ENCODE measurements at regions not wholly inside any gene's neighbourhood (a gene's known extent, or its start where the extent isn't known, plus 50 kb on each side); places are given as distances from the start of the nearest gene placed in this dataset.
"Not testable (repeated sequence)": the region's sequence is repeated elsewhere in the genome, so short reads cannot be mapped to it uniquely, and the experiment has no call there.

DNA sequence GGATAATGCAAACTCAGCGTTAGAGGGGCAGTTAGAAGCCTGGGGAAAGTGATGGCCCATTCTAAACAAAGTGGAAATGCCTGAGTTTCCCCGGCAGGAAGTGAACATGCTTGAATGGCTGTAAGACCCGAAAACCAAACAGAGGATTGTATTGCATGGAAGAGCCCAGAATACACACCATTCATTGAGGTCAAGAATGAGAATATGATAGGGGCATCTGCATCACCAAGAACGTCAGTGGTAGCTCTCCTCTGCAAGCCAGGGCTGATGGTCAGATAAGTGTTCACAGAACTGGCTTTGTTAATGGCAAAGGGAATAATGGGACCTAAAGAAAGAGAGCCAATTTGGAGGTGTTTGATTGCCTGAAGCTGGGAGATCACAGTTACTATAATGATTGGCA, 663.4 kb downstream of the KHDRBS2 start:
- in situ Hi-C loops (cut with MboI; ENCODE audit: low pct_unique_long_range_greater_than_20kb in 2 of 9, low sequenced_read_pairs in 9 of 9, unreplicated experiment in 9 of 9), result no loop called here
- Histone ChIP-seq H3K4me1 (replicated peaks in 1 of 2) (no peaks in the 10 kb centered on the region), H3K27ac (no peak overlapping the region), H3K4me3 (no peak overlapping the region)
- ATAC-seq (replicated peaks in 6 of 8), result no peak
- WGBS, 10 experiments, result 0 to 88% (median 60%) methylated on average over 1 to 4 of the region's 4 CpGs; no CpG with 5 or more reads in 1 of the 10 experiments

DNA sequence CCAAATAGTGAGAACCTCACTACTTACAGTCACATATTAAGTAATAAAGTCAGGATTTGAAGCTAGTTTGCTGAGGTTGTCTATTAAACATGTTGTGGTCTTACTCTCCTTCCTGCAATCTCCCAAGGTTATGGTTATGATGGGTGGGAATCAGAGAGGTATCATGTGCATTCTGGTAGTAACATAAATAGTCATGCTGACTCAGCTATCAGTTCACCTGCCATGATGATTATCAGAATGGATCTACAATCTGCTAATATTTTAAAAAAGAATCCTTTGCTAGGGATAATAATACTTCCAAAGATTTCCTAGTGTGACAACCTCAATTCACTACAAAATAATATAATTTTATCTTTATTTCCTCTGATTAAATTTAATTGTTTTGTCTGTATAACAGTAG, 671.9 kb downstream of the KHDRBS2 start:
- H3K4me3 ChIP-seq, result no peak overlapping the region
- in situ Hi-C loops (cut with MboI; ENCODE audit: low pct_unique_long_range_greater_than_20kb in 2 of 9, low sequenced_read_pairs in 9 of 9, unreplicated experiment in 9 of 9), result no loop called here
- no peak for ATAC-seq (replicated peaks in 6 of 8)
- no peaks in the 10 kb centered on the region for H3K4me1 ChIP-seq (replicated peaks in 1 of 2)
- H3K27ac ChIP-seq, result no peak overlapping the region

DNA sequence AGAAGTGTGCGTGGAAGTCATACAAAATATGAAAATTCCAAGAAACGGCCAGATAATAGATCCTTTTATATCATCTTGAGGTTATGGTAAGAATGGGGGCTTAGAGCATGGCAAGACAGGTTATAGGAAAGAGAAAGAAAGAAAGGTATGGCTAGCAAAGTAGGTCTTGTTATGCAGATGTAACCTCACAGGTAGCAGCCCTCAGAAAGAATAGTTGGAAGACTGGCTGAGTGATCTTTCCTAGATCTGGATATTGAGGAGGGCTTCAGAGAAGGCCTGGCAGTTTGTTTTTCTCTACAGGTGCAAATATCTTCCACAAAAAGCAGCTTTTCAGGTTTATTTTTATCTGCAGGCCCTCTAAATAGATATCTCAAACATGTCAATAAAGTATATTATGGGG, 679.5 kb downstream of the KHDRBS2 start:
- no peaks in the 10 kb centered on the region for H3K4me1 ChIP-seq (replicated peaks in 1 of 2)
- H3K27ac ChIP-seq, result no peak overlapping the region
- in situ Hi-C loops (cut with MboI; ENCODE audit: low pct_unique_long_range_greater_than_20kb in 2 of 9, low sequenced_read_pairs in 9 of 9, unreplicated experiment in 9 of 9), result no loop called here
- no peak overlapping the region for H3K4me3 ChIP-seq
- 0 to 92% (median 50%) methylated on average over 1 to 2 of the region's 2 CpGs for WGBS, 10 experiments
- no peak for ATAC-seq (replicated peaks in 6 of 8)

DNA sequence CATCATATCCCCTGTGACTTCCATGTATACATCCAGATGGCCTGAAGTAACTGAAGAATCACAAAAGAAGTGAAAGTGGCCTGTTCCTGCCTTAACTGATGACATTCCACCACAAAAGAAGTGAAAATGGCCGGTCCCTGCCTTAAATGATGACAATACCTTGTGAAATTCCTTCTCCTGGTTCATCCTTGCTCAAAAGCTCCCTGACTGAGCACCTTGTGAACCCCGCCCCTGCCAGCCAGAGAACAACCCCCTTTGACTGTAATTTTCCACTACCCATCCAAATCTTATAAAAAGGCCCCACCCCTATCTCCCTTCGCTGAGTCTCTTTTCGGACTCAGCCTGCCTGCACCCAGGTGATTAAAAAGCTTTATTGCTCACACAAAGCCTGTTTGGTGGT, 680.2 kb downstream of the KHDRBS2 start:
- H3K27ac ChIP-seq; ATAC-seq (replicated peaks in 6 of 8); H3K4me1 ChIP-seq (replicated peaks in 1 of 2); H3K4me3 ChIP-seq; in situ Hi-C loops (cut with MboI; ENCODE audit: low pct_unique_long_range_greater_than_20kb in 2 of 9, low sequenced_read_pairs in 9 of 9, unreplicated experiment in 9 of 9): not testable (repeated sequence)
- WGBS, 10 experiments, result 0 to 100% (median 60%) methylated on average over 1 to 4 of the region's 4 CpGs; no CpG with 5 or more reads in 1 of the 10 experiments

DNA sequence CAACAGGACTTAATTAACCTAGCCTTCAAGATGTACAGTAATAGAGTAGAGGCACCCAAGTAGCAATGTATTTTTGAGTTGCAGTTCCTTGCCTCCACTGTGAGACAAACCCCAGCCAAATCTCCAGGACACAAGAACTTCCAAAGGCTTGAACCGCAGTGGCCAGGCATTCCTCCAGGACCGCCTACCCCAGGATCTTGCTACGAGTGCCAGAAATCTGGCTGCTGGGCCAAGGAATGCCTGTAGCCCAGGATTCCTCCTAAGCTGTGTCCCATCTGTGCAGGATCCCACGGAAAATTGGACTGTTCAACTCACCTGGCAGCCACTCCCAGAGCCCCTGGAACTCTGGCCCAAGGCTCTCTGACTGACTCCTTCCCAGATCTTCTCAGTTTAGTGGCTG, 683.9 kb downstream of the KHDRBS2 start:
- H3K4me3 ChIP-seq; H3K27ac ChIP-seq; H3K4me1 ChIP-seq (replicated peaks in 1 of 2); in situ Hi-C loops (cut with MboI; ENCODE audit: low pct_unique_long_range_greater_than_20kb in 2 of 9, low sequenced_read_pairs in 9 of 9, unreplicated experiment in 9 of 9); ATAC-seq (replicated peaks in 6 of 8): not testable (repeated sequence)
- 0 to 94% (median 51%) methylated on average over 1 to 4 of the region's 4 CpGs; no CpG with 5 or more reads in 6 of the 10 experiments for WGBS, 10 experiments

DNA sequence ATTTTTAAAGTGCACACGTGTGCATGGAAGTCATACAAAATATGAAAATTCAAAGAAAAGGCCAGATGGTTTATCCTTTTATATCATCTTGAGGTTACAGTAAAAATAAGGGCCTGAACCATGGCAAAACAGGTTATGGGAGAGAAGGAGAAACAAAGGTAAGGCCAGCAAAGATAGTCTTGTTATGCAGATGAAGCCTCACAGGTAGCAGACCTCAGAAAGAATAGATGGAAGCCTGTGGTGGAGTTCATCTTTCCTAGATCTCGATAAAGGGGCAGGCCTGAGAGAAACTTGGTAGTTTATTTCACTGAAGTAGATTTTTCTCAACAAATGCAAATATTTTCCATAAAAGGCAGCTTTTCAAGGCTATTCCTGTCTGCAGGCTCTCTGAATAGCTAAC, 693.8 kb downstream of the KHDRBS2 start:
- ATAC-seq (replicated peaks in 6 of 8), result no peak
- WGBS, 10 experiments, result 6 to 83% (median 45%) methylated on average over 1 to 2 of the region's 2 CpGs
- no peaks in the 10 kb centered on the region for H3K4me1 ChIP-seq (replicated peaks in 1 of 2)

DNA sequence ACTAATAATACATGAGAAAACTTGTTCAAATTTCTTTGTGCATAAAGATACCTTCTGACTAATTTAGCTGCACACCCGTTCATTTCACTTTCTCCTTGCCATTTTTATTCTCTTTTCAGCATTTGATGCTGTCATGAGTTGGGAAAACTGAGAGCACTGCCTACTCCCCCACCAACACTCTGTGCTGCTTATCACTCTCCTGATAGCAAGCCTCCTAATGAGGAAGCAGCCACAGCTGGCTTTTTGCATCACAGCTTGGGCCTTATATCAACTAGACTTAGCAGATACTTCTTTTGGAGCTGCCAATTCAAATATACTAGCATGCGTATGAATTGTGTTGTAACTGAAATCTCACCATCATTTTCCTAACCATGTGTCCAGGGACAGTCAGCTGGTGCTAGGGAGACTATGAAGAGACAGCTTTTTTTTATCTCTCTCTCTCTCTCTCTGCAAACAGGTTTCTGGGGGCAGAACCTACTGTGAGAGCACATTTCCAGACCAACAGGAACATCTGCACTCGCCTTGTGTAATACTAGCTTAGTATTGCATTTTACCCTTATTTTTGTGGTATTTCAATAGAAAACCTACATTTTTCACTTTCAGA, 699.0 kb downstream of the KHDRBS2 start:
- WGBS, 10 experiments, result 19 to 100% (median 81%) methylated on average over 1 to 3 of the region's 3 CpGs; no CpG with 5 or more reads in 1 of the 10 experiments
- ATAC-seq (replicated peaks in 6 of 8), result no peak
- in situ Hi-C loops (cut with MboI; ENCODE audit: low pct_unique_long_range_greater_than_20kb in 2 of 9, low sequenced_read_pairs in 9 of 9, unreplicated experiment in 9 of 9), result no loop called here
- Histone ChIP-seq H3K4me1 (replicated peaks in 1 of 2) (no peaks in the 10 kb centered on the region), H3K4me3 (no peak overlapping the region), H3K27ac (no peak overlapping the region)

More for the DNA sequence above, 693.8 kb downstream of the KHDRBS2 start:
- in situ Hi-C loops (cut with MboI; ENCODE audit: low pct_unique_long_range_greater_than_20kb in 2 of 9, low sequenced_read_pairs in 9 of 9, unreplicated experiment in 9 of 9), result no loop called here
- H3K4me3 ChIP-seq, result no peak overlapping the region
- no peak overlapping the region for H3K27ac ChIP-seq

DNA sequence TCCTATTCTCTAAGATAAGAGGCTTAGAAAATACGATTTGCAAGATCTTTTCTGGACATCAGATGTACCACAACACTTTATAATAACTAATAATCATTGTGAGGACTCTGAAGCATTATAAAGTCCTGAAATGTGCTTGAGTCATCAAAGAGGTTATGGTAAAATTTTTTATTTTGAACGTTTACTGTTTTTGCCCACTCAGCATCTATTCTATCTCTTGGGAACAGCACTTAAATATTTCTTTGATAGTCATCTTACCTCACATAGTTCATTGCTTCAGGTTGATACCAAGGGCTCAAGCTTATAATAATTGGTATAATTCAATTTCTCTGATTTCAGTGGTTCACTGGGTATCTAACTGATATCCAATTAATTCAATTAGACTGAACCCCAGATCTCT, 700.5 kb downstream of the KHDRBS2 start:
- in situ Hi-C loops (cut with MboI; ENCODE audit: low pct_unique_long_range_greater_than_20kb in 2 of 9, low sequenced_read_pairs in 9 of 9, unreplicated experiment in 9 of 9), result no loop called here
- WGBS, 10 experiments, result 0 to 40% (median 0%) methylated on average over 1 to 2 of the region's 2 CpGs
- no peaks in the 10 kb centered on the region for H3K4me1 ChIP-seq (replicated peaks in 1 of 2)
- no peak overlapping the region for H3K4me3 ChIP-seq
- no peak for ATAC-seq (replicated peaks in 6 of 8)
- H3K27ac ChIP-seq, result no peak overlapping the region

DNA sequence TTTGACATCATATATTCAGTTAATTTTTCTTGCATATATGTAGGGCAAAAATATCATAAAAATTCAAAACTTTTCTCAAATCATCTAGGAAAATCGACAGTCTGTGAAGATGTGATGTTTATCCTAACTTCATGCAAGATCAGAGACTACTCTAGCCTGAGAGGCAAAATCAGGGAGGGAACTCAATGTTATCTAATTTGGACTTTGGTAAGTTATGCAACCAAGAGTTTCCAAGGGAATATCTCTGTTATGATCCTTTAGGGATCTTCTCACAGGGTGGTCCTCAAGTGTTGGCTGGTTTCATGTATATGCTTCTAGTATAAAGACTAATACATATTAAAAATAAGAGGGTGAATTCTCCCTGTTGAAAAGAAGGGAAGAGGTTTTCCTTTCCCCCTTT, 723.9 kb downstream of the KHDRBS2 start:
- H3K4me3 ChIP-seq, result no peak overlapping the region
- no peak overlapping the region for H3K27ac ChIP-seq
- no peaks in the 10 kb centered on the region for H3K4me1 ChIP-seq (replicated peaks in 1 of 2)
- ATAC-seq (replicated peaks in 6 of 8), result no peak
- WGBS, 10 experiments, result 0 to 89% (median 8%) methylated on average over 1 of the region's 1 CpG; no CpG with 5 or more reads in 2 of the 10 experiments
- in situ Hi-C loops (cut with MboI; ENCODE audit: low pct_unique_long_range_greater_than_20kb in 2 of 9, low sequenced_read_pairs in 9 of 9, unreplicated experiment in 9 of 9), result no loop called here

DNA sequence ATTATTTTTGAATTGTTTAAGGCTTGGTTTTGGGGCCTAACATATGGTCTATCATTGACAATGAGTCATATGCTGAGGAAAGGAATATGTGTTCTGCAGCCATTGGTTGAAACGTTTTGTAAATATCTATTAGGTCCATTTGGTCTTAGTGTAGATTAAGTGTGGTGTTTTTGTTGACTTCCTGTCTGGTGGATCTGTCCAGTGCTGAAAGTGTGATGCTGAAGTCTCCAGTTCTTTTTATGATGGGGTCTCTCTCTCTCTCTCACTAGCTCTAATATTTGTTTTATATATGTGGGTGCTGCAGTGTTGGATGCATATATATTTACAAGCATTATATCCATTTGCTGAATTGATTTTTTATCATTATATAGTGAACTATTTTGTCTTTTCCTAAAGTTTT, 727.2 kb downstream of the KHDRBS2 start:
- ATAC-seq (replicated peaks in 6 of 8), result no peak
- H3K27ac ChIP-seq, result no peak overlapping the region
- H3K4me3 ChIP-seq, result no peak overlapping the region
- no peaks in the 10 kb centered on the region for H3K4me1 ChIP-seq (replicated peaks in 1 of 2)
- 0 to 80% (median 13%) methylated on average over 1 of the region's 1 CpG; no CpG with 5 or more reads in 2 of the 10 experiments for WGBS, 10 experiments
- in situ Hi-C loops (cut with MboI; ENCODE audit: low pct_unique_long_range_greater_than_20kb in 2 of 9, low sequenced_read_pairs in 9 of 9, unreplicated experiment in 9 of 9), result no loop called here

DNA sequence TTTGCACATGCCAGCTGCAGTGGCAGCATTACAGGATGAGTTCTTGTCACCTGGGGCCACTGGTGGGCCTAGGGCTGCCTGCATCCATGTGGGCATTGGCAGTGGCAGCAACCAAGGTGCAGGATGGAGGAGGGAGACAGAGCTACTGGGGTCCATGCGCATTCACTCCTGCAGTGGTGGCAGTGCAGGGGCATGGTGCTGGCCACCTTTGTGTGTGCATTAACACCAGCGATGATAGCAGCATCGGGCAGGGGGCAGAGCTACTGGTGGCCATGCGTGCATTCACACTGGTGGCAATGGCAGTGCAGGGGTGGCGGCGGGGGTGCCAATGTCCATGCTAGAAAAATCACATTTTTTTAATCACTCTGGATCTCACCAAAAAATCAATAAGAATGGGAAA, 730.0 kb downstream of the KHDRBS2 start:
- in situ Hi-C loops (cut with MboI; ENCODE audit: low pct_unique_long_range_greater_than_20kb in 2 of 9, low sequenced_read_pairs in 9 of 9, unreplicated experiment in 9 of 9), result no loop called here
- ATAC-seq (replicated peaks in 6 of 8), result no peak
- WGBS, 10 experiments, result 10 to 100% (median 85%) methylated on average over 1 to 5 of the region's 6 CpGs; no CpG with 5 or more reads in 4 of the 10 experiments
- Histone ChIP-seq H3K27ac (no peak overlapping the region), H3K4me3 (no peak overlapping the region), H3K4me1 (replicated peaks in 1 of 2) (no peaks in the 10 kb centered on the region)

DNA sequence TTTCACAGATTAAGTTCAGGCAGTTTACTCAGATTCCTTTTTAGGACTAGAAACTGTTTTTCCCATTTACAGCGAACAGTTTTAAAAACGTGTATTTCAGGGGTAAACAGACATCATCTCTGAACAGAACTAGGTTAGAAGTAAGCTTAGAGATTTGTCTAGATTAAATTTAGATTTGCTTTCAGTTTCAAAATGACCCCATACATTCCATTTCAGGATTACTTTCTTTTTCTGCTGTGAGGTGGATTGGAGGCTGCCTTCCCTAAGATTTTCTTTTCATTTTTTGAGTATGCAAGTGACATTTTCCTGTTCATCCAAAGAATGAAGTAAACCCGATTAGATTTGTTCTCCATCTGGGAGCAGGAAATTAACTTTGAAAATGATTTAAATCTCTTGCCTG, 747.2 kb downstream of the KHDRBS2 start:
- 0 to 100% (median 60%) methylated on average over 1 to 3 of the region's 3 CpGs for WGBS, 10 experiments
- in situ Hi-C loops (cut with MboI; ENCODE audit: low pct_unique_long_range_greater_than_20kb in 2 of 9, low sequenced_read_pairs in 9 of 9, unreplicated experiment in 9 of 9), result no loop called here
- no peak overlapping the region for H3K27ac ChIP-seq
- no peak overlapping the region for H3K4me3 ChIP-seq
- ATAC-seq (replicated peaks in 6 of 8), result peak in 2 of 8 experiments; percentile 26 to 48
- H3K4me1 ChIP-seq (replicated peaks in 1 of 2), result no peaks in the 10 kb centered on the region

DNA sequence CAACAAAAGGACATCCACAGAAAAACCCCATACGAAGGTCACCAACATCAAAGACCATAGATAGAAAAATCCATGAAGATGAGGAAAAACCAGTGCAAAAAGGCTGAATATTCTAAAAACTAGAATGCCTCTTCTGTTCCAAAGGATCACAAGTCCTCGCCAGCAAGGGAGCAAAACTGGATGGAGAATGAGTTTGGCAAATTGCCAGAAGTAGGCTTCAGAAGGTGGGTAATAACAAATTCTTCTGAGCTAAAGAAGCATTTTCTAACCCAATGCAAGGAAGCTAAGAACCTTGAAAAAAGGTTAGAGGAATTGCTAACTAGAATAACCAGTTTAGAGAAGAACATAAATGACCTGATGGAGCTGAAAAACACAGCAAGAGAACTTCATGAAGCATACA, 753.3 kb downstream of the KHDRBS2 start:
- 10 to 100% (median 51%) methylated on average over 1 to 2 of the region's 2 CpGs; no CpG with 5 or more reads in 2 of the 10 experiments for WGBS, 10 experiments
- ATAC-seq (replicated peaks in 6 of 8), result not testable (repeated sequence)

More for the DNA sequence above, 753.3 kb downstream of the KHDRBS2 start:
- in situ Hi-C loops (cut with MboI; ENCODE audit: low pct_unique_long_range_greater_than_20kb in 2 of 9, low sequenced_read_pairs in 9 of 9, unreplicated experiment in 9 of 9); H3K4me1 ChIP-seq (replicated peaks in 1 of 2); H3K4me3 ChIP-seq; H3K27ac ChIP-seq: not testable (repeated sequence)
